ENCODE measurements at regions not wholly inside any gene's neighbourhood (a gene's known extent, or its start where the extent isn't known, plus 50 kb on each side); places are given as distances from the start of the nearest gene placed in this dataset.

DNA sequence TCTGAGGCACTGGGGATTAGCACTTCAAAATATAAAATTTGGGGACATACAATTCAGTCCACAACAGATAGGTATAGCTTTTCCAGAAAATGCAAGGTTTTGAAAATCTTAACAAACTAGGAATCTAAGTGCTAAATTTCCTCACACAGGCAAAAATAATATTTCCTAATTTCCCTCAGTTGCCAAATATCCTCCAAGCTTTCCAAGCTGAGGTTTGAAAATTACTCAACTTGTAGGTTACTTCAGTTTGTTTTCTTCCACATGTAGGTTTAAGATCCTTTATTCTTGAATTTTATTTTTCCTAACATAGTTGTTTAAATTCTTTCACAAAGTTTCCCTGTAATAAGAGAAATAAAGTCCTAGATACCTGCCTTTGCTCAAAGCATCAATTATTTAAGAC, 192.9 kb upstream of the NRXN1 start:
- H3K27ac ChIP-seq: no peak overlapping the region

DNA sequence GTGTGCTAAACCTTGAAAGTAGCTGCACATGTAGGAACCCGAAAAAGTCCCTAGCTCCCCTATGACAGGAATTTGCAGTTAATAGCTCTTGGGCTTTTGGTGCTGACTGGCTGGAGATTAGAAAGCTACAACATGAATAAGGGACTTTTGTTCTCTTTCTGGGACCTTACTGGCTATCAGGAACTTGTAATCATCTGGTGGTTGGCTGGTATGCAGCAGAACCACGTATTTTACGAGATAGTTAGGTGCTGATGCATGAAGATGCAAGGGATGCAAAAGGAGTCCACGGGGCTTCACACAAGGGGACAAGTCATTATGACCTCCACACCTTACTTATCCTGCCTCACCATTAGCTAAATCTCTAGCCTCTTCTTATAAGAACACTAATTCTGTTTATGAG, 190.2 kb upstream of the NRXN1 start:
- H3K27ac ChIP-seq: no peak overlapping the region
- DNase-seq (ENCODE audit: low read depth, low spot score): no peak

More for the DNA sequence above, 192.9 kb upstream of the NRXN1 start:
- no peak for DNase-seq (ENCODE audit: low read depth, low spot score)

DNA sequence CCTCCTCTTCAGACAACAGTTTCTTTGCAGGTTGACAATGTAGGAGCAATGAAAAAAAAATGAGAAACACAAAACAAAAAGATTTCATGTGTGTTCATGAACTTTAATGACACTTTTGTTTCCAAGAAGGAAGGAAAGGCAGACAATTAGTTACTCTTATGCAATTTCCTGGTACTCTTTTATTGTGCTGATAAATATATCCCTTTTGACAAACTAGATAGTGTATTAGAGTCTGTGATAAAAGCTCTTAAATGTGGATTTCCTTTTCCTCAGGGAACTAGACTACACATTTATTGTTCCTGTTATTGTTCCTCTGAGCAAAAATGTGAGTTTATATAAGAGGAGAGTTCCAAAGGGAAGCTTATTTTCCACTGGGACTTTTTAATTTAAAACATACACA, 188.7 kb upstream of the NRXN1 start:
- H3K27ac ChIP-seq: no peak overlapping the region
- DNase-seq (ENCODE audit: low read depth, low spot score): no peak

DNA sequence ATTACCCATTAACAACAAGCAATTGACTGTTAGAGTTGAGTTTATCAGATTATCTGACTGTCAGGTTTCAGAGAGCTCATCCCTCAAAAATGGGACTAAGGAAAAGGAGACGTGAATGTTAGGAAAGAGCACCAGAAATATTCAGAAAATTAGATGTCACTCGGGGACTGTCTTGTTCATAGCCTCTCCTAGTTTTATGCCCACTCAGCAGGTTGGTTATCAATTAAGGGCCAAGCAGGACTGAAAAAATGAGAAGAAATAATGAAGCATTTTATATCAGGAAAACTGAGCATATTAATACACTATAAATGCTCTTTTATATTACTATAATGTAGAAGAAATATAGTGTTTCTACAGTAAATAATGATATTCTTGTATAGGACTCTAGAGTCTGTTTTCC, 188.1 kb upstream of the NRXN1 start:
- no peak overlapping the region for H3K27ac ChIP-seq
- no peak for DNase-seq (ENCODE audit: low read depth, low spot score)

DNA sequence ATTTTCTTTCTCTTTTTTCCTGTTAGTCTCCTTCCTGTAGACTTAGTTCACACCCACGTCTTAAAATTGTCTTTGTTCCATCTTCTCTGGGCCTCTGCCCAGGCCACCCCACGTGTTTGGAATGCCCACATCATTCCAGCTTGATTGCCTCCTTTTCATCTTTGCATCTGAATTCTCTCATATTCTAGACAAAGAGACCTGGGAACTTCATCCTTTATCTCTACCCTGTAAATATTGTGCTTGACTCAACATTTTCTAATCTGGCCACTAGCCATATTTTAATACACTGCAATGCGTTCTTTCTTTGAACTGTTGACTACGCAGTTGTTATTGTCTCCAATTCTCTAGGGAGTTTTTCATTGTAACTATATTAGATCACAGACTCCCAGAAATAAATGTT, 187.5 kb upstream of the NRXN1 start:
- H3K27ac ChIP-seq: no peak overlapping the region
- no peak for DNase-seq (ENCODE audit: low read depth, low spot score)

DNA sequence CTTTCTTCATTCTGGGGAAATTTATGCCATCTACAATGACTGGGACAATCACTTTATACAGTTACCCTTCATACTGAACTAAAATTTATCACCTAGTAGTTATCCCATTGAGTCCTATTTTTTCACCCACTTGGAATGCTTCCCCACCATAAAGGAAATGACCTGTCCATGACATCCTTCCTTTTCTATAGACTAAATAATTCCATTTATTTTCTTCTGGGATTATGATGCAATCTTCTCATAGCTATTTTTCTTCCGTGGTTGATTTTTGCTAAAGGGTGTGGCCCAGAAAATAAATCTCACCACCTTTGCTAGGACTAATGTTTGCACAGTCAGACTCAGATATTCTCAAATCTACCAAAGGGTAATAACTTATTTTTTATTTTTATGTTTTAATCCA, 186.1 kb upstream of the NRXN1 start:
- H3K27ac ChIP-seq: no peak overlapping the region

DNA sequence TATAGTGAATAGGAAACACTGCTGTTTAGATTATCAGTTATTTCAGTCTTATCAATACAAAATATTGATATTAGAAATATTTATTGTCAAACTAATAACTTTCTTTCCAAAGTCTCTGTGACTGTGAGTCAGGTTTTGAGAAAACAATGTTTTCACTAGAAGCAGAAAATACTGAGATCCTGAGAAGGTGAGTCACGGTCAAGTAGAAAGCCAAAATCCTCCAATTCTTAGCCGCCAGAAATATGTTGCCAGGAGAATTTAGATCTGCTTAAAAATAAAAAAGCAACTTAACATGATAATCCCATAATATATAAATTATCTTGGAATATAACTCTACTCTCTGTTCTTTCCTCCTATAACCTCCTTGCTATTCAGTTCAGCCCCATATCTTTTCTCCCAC, 181.9 kb upstream of the NRXN1 start:
- H3K27ac ChIP-seq: no peak overlapping the region
- DNase-seq (ENCODE audit: low read depth, low spot score): no peak

More for the DNA sequence above, 186.1 kb upstream of the NRXN1 start:
- no peak for DNase-seq (ENCODE audit: low read depth, low spot score)

DNA sequence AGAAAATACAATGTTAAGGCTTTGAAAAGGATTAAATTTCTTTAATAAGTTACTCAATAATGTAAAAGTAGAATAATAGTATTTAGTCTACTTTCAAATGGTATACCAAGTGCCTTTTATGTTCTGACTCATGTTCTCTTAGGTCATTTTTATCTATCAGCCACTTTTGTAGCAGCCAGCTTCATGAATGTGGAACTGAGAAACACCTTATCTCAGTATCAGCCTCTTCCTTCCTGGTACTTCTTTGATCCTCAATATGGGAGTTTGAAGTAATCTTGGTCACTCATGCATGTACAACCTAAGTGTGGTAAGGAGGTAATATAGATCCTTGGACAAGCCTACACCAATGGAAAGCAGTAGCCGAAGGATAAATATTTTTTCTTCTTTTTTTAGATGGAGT, 180.4 kb upstream of the NRXN1 start:
- no peak for DNase-seq (ENCODE audit: low read depth, low spot score)
- H3K27ac ChIP-seq: no peak overlapping the region

DNA sequence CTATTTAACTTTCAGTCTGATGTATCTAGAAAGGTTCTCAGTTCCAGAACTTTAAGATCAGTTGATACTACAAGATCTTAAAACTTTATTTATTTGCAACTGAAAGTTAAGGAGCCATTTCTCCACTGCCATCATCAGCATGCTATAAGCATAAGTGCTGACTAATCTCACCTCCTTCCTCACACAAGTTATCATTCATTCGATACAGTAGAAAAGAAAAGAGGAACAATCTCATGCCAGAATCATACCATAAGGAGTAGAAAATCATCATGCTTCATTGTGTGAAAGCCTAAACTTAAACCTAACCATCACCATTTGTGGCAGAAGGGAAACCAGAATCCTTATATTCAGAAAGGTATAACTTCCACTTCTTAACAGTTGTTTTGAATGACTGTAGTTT, 176.6 kb upstream of the NRXN1 start:
- DNase-seq (ENCODE audit: low read depth, low spot score): no peak
- no peak overlapping the region for H3K27ac ChIP-seq

- H3K27ac ChIP-seq: no peak overlapping the region
- no peak for DNase-seq (ENCODE audit: low read depth, low spot score)
These were observed 169.4 kb upstream of the NRXN1 start for GRCh38 chr2:51201295-51201694.

DNA sequence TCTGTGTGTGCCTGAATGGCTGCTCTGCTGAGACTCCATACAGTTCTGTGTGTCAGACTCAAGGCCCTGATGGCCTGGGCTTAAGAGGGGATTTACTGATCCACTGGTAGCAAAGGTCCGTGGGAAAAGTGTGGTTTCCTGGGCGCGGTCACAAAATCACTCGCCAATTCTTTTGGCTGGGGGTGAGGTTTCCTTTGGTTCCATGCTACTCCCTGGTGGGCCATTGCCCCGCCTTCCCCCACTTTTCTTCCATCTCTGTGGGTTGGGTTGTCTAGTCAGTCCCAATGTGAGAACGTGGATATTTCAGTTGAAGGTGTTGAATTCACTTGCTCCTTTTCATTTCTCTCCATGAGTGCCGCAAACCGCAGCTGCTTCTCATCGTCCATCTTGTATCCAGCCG, 162.7 kb upstream of the NRXN1 start:
- H3K27ac ChIP-seq: no peak overlapping the region
- no peak for DNase-seq (ENCODE audit: low read depth, low spot score)

GRCh38 chr2:51170273-51170672, 138.3 kb upstream of the NRXN1 start:
- no peak overlapping the region for H3K27ac ChIP-seq
- no peak for DNase-seq (ENCODE audit: low read depth, low spot score)

DNA sequence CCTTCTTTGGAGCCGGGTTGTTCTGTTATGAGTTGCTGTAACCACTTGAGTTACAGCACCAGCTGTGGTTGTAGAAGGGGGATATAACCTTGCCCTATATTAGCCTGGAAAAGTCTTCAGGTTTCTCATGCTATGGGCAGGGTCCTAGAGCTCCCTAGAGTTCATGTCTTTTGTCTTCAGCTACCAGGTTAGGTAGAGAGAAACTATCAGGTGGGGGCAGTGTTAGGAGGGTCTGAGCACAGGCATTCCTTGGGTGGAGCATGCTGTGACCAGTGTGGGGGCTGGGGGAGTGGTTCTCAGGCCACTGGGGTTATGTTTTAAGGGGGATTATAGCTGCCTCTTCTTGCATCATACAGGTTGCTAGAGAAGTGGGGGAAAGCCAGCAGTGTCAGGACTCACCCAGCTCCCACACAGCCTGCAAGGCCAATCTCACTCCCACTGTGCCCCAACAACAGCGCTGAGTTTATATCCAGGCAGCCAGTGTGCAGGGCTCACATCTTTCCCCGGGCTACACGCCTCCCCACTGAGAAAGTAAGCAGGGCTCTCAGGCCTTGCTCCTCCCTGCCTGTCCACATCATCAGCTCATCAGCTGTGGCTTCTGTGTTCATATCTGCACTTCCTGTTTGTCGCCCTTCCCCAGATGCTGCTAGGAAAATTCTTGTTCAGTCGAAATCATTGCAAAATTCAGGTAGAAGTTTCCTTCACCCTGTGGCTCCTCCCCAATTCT, 133.8 kb upstream of the NRXN1 start:
- no peak overlapping the region for H3K27ac ChIP-seq
- DNase-seq (ENCODE audit: low read depth, low spot score): no peak

DNA sequence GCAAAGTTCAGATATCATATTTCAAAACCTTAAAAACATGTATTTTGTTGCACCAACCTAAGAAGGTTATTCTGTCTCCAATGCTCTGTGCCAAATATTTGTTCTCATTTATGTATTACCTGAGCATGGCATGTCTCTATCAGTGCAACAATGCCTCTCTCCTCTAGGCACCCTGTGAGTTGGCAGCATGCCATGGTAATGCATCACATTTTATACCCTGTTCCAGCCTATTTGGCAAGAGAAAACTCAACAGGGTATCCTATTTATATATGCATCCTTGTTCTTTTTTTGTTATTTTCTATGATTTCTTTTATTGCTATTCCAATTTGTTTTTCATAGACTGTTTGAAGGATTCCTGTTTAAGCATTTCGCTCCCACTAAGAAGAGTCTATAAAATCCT, 126.3 kb upstream of the NRXN1 start:
- no peak for DNase-seq (ENCODE audit: low read depth, low spot score)
- H3K27ac ChIP-seq: no peak overlapping the region

GRCh38 chr2:51153236-51153635, 121.3 kb upstream of the NRXN1 start:
- DNase-seq (ENCODE audit: low read depth, low spot score): no peak
- no peak overlapping the region for H3K27ac ChIP-seq

- no peak overlapping the region for H3K27ac ChIP-seq
- no peak for DNase-seq (ENCODE audit: low read depth, low spot score)
These were observed 119.7 kb upstream of the NRXN1 start for GRCh38 chr2:51151490-51152140.

GRCh38 chr2:51149725-51150124, 117.8 kb upstream of the NRXN1 start:
- DNase-seq (ENCODE audit: low read depth, low spot score): no peak
- H3K27ac ChIP-seq: no peak overlapping the region

DNA sequence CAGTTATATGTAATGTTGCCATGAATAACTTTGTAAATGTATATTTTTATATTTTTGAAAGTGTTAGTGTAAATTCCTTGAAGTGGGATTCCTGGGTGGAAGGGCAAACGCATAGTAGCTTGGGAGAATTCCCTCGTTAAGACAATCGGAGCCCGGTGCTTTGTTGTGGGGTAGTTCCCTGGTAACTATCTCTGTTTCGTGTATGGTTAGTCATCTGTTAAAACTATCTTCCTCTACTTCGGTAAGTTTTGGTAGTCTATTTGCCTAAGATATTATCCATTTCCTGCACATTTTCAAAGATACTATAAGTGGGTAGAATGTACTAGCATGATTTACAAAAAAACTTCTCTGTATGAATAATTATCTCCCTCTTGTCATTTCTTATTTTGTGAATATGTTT, 113.8 kb upstream of the NRXN1 start:
- H3K27ac ChIP-seq: no peak overlapping the region

DNA sequence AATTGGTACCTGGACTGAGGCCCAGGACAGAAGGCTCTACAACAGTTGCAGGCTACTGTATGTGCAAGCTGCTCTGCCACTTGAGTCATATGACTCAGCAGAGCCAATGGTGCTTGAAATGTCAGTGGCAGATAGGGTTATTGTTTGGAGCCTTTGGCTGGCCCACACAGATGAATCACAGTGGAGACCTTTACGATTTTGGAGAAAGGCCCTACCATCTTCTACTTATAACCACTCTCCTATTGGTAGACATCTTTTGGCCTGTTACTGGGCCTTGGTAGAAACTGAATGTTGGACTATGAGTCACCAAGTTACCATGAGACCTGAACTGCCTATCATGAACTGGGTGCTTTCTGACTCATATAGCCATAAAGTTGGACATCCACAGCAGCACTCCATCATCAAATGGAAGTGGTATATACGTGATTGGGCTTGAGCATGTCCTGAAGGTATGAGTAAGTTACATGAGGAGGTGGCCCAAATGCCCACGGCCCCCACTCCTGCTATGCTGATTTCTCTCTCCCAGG, 88.9 kb upstream of the NRXN1 start:
- no peak overlapping the region for H3K27ac ChIP-seq
- no peak for DNase-seq (ENCODE audit: low read depth, low spot score)

More for the DNA sequence above, 113.8 kb upstream of the NRXN1 start:
- no peak for DNase-seq (ENCODE audit: low read depth, low spot score)

DNA sequence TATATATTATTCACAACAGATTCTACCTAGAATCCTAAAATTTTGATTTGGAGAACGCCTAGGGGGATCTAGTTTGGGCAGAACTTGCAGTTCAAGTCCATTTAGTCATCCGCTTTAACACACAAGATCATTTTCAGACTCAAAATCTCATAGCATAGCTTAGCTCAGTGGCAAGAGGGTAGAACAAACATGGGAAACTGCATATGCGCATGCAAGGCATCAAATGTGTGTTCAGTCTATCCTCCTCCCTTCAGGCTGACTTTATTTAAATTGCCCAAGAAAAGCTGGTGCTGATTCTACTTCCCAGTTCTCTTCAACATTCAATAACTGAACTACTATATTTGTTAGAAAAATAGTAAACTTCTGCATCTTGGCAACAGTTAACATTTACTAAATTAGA, 79.6 kb upstream of the NRXN1 start:
- no peak for DNase-seq (ENCODE audit: low read depth, low spot score)
- no peak overlapping the region for H3K27ac ChIP-seq

- no peak overlapping the region for H3K27ac ChIP-seq
- DNase-seq (ENCODE audit: low read depth, low spot score): no peak
These were observed 76.9 kb upstream of the NRXN1 start for GRCh38 chr2:51108794-51109193.

- no peak overlapping the region for H3K27ac ChIP-seq
These were observed 75.9 kb upstream of the NRXN1 start for GRCh38 chr2:51107841-51108240.

More at GRCh38 chr2:51107841-51108240, 75.9 kb upstream of the NRXN1 start:
- DNase-seq (ENCODE audit: low read depth, low spot score): no peak
